ENCODE measurements at regions not wholly inside any gene's neighbourhood (a gene's known extent, or its start where the extent isn't known, plus 50 kb on each side); places are given as distances from the start of the nearest gene placed in this dataset.

GRCh38 chr1:30538226-30538992 is 185.0 kb downstream of the MATN1 start:
- in situ Hi-C loops (cut with HindIII; ENCODE audit: extremely low pct_ligation_motif_present, low pct_unique_long_range_greater_than_20kb): no loop called here
- DNase-seq (ENCODE audit: low spot score) (no peak), ATAC-seq (no peak), FAIRE-seq (no peak)
- Histone ChIP-seq H3K4me2 (ENCODE audit: low read depth, low read length) (no peak overlapping the region), H4K20me1 (ENCODE audit: insufficient read depth, low read length) (no peaks in the 10 kb centered on the region), H3K4me1 (ENCODE audit: insufficient read depth, low read length) (no peaks in the 10 kb centered on the region), H2AFZ (ENCODE audit: low read length) (no peak overlapping the region), H3K36me3 (replicated peaks in 1 of 2; ENCODE audit: control insufficient read depth in 1 of 2, insufficient read depth in 2 of 2, low read length in 2 of 2) (no peaks in the 10 kb centered on the region), H3K4me3 (replicated peaks in 1 of 3; ENCODE audit: insufficient read depth in 1 of 3, low read depth in 2 of 3, low read length in 3 of 3) (no peak overlapping the region), H3K79me2 (ENCODE audit: insufficient read depth, low read length) (no peaks in the 10 kb centered on the region), H3K27me3 (ENCODE audit: control insufficient read depth in 1 of 2, insufficient read depth in 2 of 2, low read length in 2 of 2) (no peaks in the 10 kb centered on the region), H3K27ac (ENCODE audit: extremely low read length, insufficient read depth, low read length) (no peak overlapping the region), H3K9ac (ENCODE audit: insufficient read depth, low read depth, low read length) (no peak overlapping the region), H3K9me3 (ENCODE audit: low read length) (no peaks in the 10 kb centered on the region)
- intact Hi-C loops (cut with micrococcal nuclease; ENCODE audit: unreplicated experiment): no loop called here
- under 1% methylated on average over 6 of the region's 12 CpGs for WGBS (ENCODE audit: low lambda C conversion rate)
- ChIA-PET CTCF (ENCODE audit: low intra/inter-chr PET ratio, low total read pairs) (no interaction called here), POLR2A (no interaction called here)
- BruUV-seq (replicated peaks): no TSS peak
- no peak for TF ChIP-seq PREB (CRISPR knock-in tag; IDR thresholded peaks at IDR 0.05)
- TF ChIP-seq ZFP91 (CRISPR knock-in tag; IDR thresholded peaks at IDR 0.05; ENCODE audit: borderline replicate concordance): no peak
- no peak for TF ChIP-seq STAT6 (CRISPR knock-in tag; IDR thresholded peaks at IDR 0.05; ENCODE audit: borderline replicate concordance)
- no peak for TF ChIP-seq FUBP1 (CRISPR knock-in tag; IDR thresholded peaks at IDR 0.05; ENCODE audit: borderline replicate concordance)
- no peak for TF ChIP-seq ETV5 (CRISPR knock-in tag; IDR thresholded peaks at IDR 0.05; ENCODE audit: borderline replicate concordance)
- no peak for TF ChIP-seq BCL6 (CRISPR knock-in tag; IDR thresholded peaks at IDR 0.05)
- TF ChIP-seq RFXANK (CRISPR knock-in tag; IDR thresholded peaks at IDR 0.05): no peak
- TF ChIP-seq SOX13 (IDR thresholded peaks at IDR 0.05): no peak
- TF ChIP-seq SOX13 (CRISPR knock-in tag; conservative IDR thresholded peaks at IDR 0.05 in 1 of 2, IDR thresholded peaks at IDR 0.05 in 1 of 2): no peak
- no peak for TF ChIP-seq ZNF331 (CRISPR knock-in tag; IDR thresholded peaks at IDR 0.05)
- no peak for TF ChIP-seq STAT5B (CRISPR knock-in tag; IDR thresholded peaks at IDR 0.05)
